NT2/D1 (cell line): ENCODE measurements at regions not wholly inside any gene's neighbourhood (a gene's known extent, or its start where the extent isn't known, plus 50 kb on each side); places are given as distances from the start of the nearest gene placed in this dataset.

Experiments used
- YY1 ChIP-seq: IDR thresholded peaks from 2 replicates; pipeline ENCODE4 v1.6.1; 2011; ENCODE audit not compliant: insufficient read length, insufficient read depth
- ZNF274 ChIP-seq: IDR thresholded peaks from 2 replicates; pipeline ENCODE4 v1.6.1; 2011; ENCODE audit warnings: mild to moderate bottlenecking, low read depth, low read length

DNA sequence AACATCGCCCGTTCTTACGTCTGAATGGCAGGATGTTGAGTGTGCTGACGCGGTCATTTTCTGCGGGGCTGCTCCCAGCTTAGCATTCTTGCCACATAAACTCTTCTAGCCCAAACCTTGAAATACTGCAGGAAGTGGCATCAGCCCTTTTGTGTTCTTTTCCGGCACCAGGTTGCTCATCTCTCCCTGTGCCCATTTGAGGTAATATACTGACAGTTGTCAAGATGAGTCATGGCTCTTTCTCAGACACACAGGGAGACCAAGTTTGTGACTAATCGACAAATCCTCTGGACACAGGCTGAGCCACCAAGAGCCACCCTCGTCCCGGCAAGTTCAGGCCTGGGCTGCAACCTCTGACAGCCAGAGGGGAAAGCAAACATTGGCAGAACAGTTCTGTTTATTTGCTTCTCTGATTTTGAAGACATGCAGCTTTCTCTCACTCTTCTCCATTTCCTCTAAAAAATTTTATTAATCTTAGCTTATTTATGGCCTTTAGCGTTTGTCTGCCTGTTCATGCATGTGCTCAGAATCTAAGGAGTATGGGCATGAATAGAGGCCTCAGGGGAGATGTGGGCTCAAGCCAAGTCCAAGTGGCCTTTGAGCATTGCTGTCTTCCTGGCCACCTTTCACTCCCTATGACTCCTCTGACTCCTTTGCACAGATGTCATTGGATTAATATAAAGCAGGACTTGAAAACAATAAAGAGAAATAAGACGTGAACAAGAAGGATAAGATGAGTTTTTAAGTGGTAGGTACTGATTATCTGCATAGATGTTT is 328.2 kb upstream of the JAG1 start:
- TF ChIP-seq ZNF274 (no peak), YY1 (no peak)
